T-cell (primary cell): ENCODE measurements at regions not wholly inside any gene's neighbourhood (a gene's known extent, or its start where the extent isn't known, plus 50 kb on each side); places are given as distances from the start of the nearest gene placed in this dataset.
"Not testable (repeated sequence)": the region's sequence is repeated elsewhere in the genome, so short reads cannot be mapped to it uniquely, and the experiment has no call there.

Experiments used
- ATAC-seq, 4 experiments: fragments of 200-7000 bp in 3 of 4; fragments of 150-1000 bp in 1 of 4; cut with Tn5 transposase; replicated peaks in 1 of 4; 1 replicate in 3 of 4; 2 replicates in 1 of 4; pipeline ENCODE4 v1.10.0; 2021; ENCODE audit warnings: moderate library complexity in 3 of 4, mild to moderate bottlenecking in 2 of 4, moderate number of reproducible peaks in 1 of 4
- CTCF ChIA-PET, 2 donors: fragments of 300-600 bp; sonication (Branson Sonifier 250); formaldehyde crosslinking; loops; one replicate each; lab custom pipeline; 2022; ENCODE audit warnings: antibody characterized with exemption in 2 of 2; lab: Charles Lee
- POLR2A ChIA-PET, 2 donors: fragments of 300-600 bp; sonication (Branson Sonifier 250); formaldehyde crosslinking; loops; one replicate each; lab custom pipeline; 2022; ENCODE audit warnings: antibody characterized with exemption in 2 of 2; lab: Charles Lee
- DNase-seq, 35 experiments: peaks; one replicate each; pipeline versions ENCODE4 v3.0.0 to v3.0.0-alpha.2; 2013 to 2023
- H3K27ac ChIP-seq: one replicate; pipeline ENCODE4 v1.5.1; 2013; ENCODE audit warnings: low read length
- H3K27me3 ChIP-seq, 2 experiments: replicated peaks in 1 of 2; 1 replicate in 1 of 2; 2 replicates in 1 of 2; pipeline versions ENCODE4 v1.6.1 to v1.7.0; 2013; ENCODE audit warnings: low read length in 1 of 2, mixed read lengths in 1 of 2; ENCODE audit not compliant: control insufficient read depth in 2 of 2, insufficient read depth in 2 of 2; ENCODE audit errors: extremely low read depth in 1 of 2
- H3K36me3 ChIP-seq, 2 donors: 1 replicate in 1 of 2; 2 replicates in 1 of 2; pipeline versions ENCODE4 v1.6.1 to v1.7.0; 2013; ENCODE audit warnings: low read length in 1 of 2; ENCODE audit not compliant: control insufficient read depth in 2 of 2, insufficient read depth in 1 of 2; ENCODE audit errors: extremely low read depth in 1 of 2
- H3K4me1 ChIP-seq, 2 experiments: 1 replicate in 1 of 2; 2 replicates in 1 of 2; pipeline versions ENCODE4 v1.6.1 to v1.7.0; 2013; ENCODE audit warnings: low read length in 2 of 2, mixed read lengths in 1 of 2; ENCODE audit not compliant: insufficient read depth in 2 of 2, control insufficient read depth in 1 of 2; ENCODE audit errors: extremely low read depth in 1 of 2
- H3K4me3 ChIP-seq, 2 donors: 1 replicate in 1 of 2; 2 replicates in 1 of 2; pipeline versions ENCODE4 v1.5.1 to v1.7.0; 2013; ENCODE audit warnings: mild to moderate bottlenecking in 2 of 2, low read length in 1 of 2, moderate library complexity in 1 of 2; ENCODE audit not compliant: control insufficient read depth in 1 of 2; ENCODE audit errors: extremely low read depth in 1 of 2
- H3K9me3 ChIP-seq: 2 replicates; pipeline ENCODE4 v1.7.0; 2013
- H3K27ac Mint-ChIP-seq, 2 donors: one replicate each; pipeline ENCODE4 v1.8.0; 2020 to 2021; ENCODE audit warnings: mild to moderate bottlenecking in 2 of 2, mixed read lengths in 2 of 2
- H3K27me3 Mint-ChIP-seq, 2 donors: one replicate each; pipeline ENCODE4 v1.8.0; 2021 to 2022; ENCODE audit warnings: mixed read lengths in 2 of 2
- H3K36me3 Mint-ChIP-seq: one replicate; pipeline ENCODE4 v1.8.0; 2021; ENCODE audit warnings: mixed read lengths
- H3K4me1 Mint-ChIP-seq, 3 donors: one replicate each; pipeline ENCODE4 v1.8.0; 2020 to 2022; ENCODE audit warnings: mixed read lengths in 3 of 3, mild to moderate bottlenecking in 1 of 3
- H3K4me3 Mint-ChIP-seq, 3 donors: one replicate each; pipeline ENCODE4 v1.8.0; 2020 to 2022; ENCODE audit warnings: mild to moderate bottlenecking in 3 of 3, mixed read lengths in 3 of 3, moderate library complexity in 3 of 3
- H3K9me3 Mint-ChIP-seq, 3 donors: one replicate each; pipeline ENCODE4 v1.8.0; 2020 to 2022; ENCODE audit warnings: mixed read lengths in 3 of 3
- WGBS: methylation state at CpG from one replicate; pipeline ENCODE4 v1.1.5; 2013; ENCODE audit warnings: missing lambda C conversion rate; ENCODE audit not compliant: insufficient coverage; 5-methylcytosine and 5-hydroxymethylcytosine counted together

DNA sequence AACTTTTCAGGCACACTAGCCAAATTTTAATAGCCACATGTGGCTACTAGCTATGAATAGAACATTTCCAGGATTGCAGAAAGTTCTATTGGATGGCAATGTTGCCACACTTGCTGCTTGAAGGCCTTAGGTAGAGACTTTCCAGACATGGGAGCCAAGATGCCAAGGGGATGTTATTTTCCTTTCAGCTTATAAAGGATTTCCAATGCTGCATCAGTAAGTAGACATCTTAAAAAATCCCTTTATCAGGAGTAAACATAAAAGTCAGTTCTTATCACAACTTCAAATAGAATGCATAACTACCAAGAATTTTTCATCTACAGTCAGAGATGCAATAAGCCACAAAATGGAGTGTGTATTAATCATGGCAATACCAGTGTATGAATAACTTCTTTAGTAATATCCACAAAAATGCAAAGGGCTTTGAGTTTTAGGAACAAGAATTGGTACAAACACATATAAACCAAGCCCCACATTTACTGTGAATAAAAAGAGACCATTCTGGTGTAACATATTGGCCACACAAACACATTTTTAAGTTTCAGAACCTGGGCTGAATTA lies 457.1 kb upstream of the ADAMTS9 start:
- no peaks in the 10 kb centered on the region for H3K4me1 ChIP-seq
- POLR2A ChIA-PET = no interaction called here
- Mint-ChIP-seq H3K27ac (no peak overlapping the region), H3K9me3 (peaks cover 0 to 7% (median 0%) of the 10 kb centered on the region in 3 donors), H3K27me3 (no peaks in the 10 kb centered on the region), H3K4me3 (no peak overlapping the region), H3K4me1 (no peaks in the 10 kb centered on the region), H3K36me3 (no peaks in the 10 kb centered on the region)
- no peaks in the 10 kb centered on the region for H3K36me3 ChIP-seq
- DNase-seq = no peak
- no peaks in the 10 kb centered on the region for H3K27me3 ChIP-seq
- H3K9me3 ChIP-seq = no peaks in the 10 kb centered on the region
- CTCF ChIA-PET = no interaction called here
- H3K4me3 ChIP-seq = no peak overlapping the region
- no peak overlapping the region for H3K27ac ChIP-seq
- ATAC-seq = no peak

DNA sequence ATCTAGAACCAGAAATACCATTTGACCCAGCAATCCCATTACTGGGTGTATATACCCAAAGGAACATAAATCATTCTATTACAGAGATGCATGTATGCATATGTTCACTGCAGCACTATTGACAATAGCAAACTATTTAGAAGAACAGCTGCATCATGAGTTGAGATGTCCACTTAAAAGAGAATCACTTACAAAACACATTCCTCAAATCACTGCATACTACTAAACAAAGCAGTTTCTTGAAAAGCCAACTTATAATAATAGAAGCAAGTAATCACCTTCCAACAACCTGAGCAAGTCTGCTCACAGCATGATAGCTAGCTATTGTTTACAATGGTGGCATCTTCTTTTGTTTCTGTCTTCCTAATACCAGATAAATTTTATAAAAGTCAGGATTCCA lies 454.7 kb upstream of the ADAMTS9 start:
- POLR2A ChIA-PET = no interaction called here
- Histone ChIP-seq H3K4me3 (no peak overlapping the region), H3K27me3 (no peaks in the 10 kb centered on the region), H3K27ac (no peak overlapping the region), H3K4me1 (no peaks in the 10 kb centered on the region), H3K36me3 (no peaks in the 10 kb centered on the region), H3K9me3 (no peaks in the 10 kb centered on the region)
- DNase-seq (no peak), ATAC-seq (no peak)
- no peaks in the 10 kb centered on the region for H3K4me1 Mint-ChIP-seq
- H3K36me3 Mint-ChIP-seq = no peaks in the 10 kb centered on the region
- H3K27ac Mint-ChIP-seq = no peak overlapping the region
- no peak overlapping the region for H3K4me3 Mint-ChIP-seq
- H3K9me3 Mint-ChIP-seq = peaks cover 0 to 11% (median 8%) of the 10 kb centered on the region in 3 donors
- CTCF ChIA-PET = no interaction called here
- no peaks in the 10 kb centered on the region for H3K27me3 Mint-ChIP-seq

DNA sequence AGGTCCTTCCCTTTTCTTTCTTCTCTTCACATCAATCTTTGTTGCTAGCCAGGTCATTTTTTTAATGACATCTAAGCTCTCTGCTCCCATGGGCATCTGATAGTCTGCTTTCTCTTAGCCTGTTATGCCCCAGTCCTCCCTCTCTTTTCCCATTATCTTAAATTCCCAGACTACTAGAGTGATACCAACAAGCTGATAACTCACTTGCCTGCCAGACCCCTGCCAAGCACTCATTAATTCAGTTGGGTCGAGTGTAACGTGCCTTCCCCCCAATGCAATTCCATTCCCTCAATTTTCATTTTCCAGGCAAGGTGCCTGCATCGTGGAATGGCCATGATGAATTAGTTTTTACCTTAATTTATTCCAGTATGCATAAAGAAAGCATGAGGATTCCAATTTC lies 450.8 kb upstream of the ADAMTS9 start:
- Mint-ChIP-seq H3K36me3 (no peaks in the 10 kb centered on the region), H3K4me1 (no peaks in the 10 kb centered on the region), H3K27ac (no peak overlapping the region), H3K9me3 (peaks cover 7 to 25% (median 13%) of the 10 kb centered on the region in 3 donors), H3K4me3 (no peak overlapping the region), H3K27me3 (no peaks in the 10 kb centered on the region)
- Histone ChIP-seq H3K4me1 (no peaks in the 10 kb centered on the region), H3K27ac (no peak overlapping the region), H3K27me3 (no peaks in the 10 kb centered on the region), H3K4me3 (no peak overlapping the region), H3K36me3 (no peaks in the 10 kb centered on the region), H3K9me3 (no peaks in the 10 kb centered on the region)
- no peak for ATAC-seq
- WGBS = no CpG with 5 or more reads among the region's 3 CpGs
- POLR2A ChIA-PET = no interaction called here
- CTCF ChIA-PET = no interaction called here
- no peak for DNase-seq

DNA sequence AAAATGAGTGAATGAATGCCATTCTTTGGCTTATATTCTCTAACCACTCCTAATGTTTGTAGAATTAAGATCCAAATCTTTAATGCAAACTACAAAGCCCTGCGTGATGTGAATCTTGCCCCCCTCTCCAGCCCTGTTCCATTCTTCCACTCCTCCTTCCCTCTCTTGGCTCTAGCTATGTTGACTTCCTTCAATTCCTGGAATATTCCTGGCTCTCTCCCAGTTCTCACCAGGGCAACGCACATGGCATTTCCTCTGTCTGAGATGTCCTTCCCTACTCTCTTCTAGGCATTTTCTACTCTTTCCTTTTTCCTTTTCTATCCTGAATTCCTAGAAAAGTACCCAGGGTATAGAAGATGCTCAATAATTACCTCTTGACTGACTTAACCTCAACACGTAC lies 446.0 kb upstream of the ADAMTS9 start:
- H3K4me3 ChIP-seq, DNase-seq, H3K36me3 ChIP-seq, H3K4me3 Mint-ChIP-seq, H3K27me3 Mint-ChIP-seq, ATAC-seq, H3K36me3 Mint-ChIP-seq, H3K4me1 Mint-ChIP-seq, H3K27ac ChIP-seq, H3K27ac Mint-ChIP-seq, POLR2A ChIA-PET, H3K27me3 ChIP-seq, CTCF ChIA-PET, H3K4me1 ChIP-seq, H3K9me3 ChIP-seq: not testable (repeated sequence)
- H3K9me3 Mint-ChIP-seq = peaks cover 14 to 27% (median 25%) of the 10 kb centered on the region in 3 donors
- WGBS = 67% methylated on average over 1 of the region's 3 CpGs

DNA sequence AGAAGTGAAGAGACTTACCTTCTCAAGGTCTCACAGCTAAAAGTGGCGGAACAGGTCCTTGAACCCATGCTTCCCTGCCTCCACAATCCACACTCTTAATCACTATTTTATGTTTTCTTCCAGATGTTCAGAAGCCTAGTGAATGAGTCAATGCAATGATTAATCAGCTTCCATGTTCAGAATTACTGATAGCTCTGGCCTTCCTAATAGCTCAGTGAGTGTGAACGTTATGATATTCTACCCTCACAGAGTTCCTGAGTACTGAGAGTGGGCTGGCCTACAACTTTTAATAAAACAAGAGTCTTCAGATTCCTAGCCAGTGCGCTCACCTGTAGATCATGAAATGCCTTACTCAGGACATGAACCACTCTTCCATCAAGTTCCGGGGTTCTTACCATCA lies 443.0 kb upstream of the ADAMTS9 start:
- H3K27me3 ChIP-seq = no peaks in the 10 kb centered on the region
- no peaks in the 10 kb centered on the region for H3K4me1 ChIP-seq
- Mint-ChIP-seq H3K27me3 (no peaks in the 10 kb centered on the region), H3K9me3 (peaks cover 14 to 22% (median 19%) of the 10 kb centered on the region in 3 donors), H3K27ac (no peak overlapping the region), H3K4me1 (no peaks in the 10 kb centered on the region), H3K4me3 (no peak overlapping the region), H3K36me3 (no peaks in the 10 kb centered on the region)
- POLR2A ChIA-PET = no interaction called here
- CTCF ChIA-PET = no interaction called here
- ATAC-seq (no peak), DNase-seq (no peak)
- H3K9me3 ChIP-seq = no peaks in the 10 kb centered on the region
- H3K36me3 ChIP-seq = no peaks in the 10 kb centered on the region
- no peak overlapping the region for H3K4me3 ChIP-seq
- H3K27ac ChIP-seq = no peak overlapping the region
- 93% methylated on average over 2 of the region's 4 CpGs for WGBS

DNA sequence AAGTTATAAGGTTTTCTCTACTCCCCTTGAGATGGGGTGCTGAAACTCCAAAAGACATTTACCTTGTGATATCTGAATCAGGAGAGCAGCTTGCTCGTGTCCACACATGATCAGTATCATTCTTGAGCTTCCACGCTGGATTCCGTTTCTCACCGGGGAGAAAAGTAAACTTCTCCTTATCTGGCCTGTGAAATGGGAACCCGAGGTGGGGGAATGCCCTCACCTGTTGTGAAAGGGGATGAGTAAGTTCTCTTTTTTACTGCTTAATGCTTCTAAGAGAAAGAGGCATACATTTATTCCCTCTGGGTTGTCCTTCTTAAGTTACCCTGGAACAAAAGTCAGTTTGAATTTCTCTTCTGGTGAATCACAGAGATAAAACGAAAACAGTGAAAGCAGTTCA lies 440.5 kb upstream of the ADAMTS9 start:
- no peak for DNase-seq
- CTCF ChIA-PET = no interaction called here
- no peaks in the 10 kb centered on the region for H3K27me3 Mint-ChIP-seq
- no peak for ATAC-seq
- Histone ChIP-seq H3K27ac (no peak overlapping the region), H3K4me1 (no peaks in the 10 kb centered on the region), H3K4me3 (no peak overlapping the region), H3K27me3 (no peaks in the 10 kb centered on the region), H3K36me3 (no peaks in the 10 kb centered on the region), H3K9me3 (no peaks in the 10 kb centered on the region)
- 73% methylated on average over 3 of the region's 6 CpGs for WGBS
- H3K36me3 Mint-ChIP-seq = no peaks in the 10 kb centered on the region
- no peak overlapping the region for H3K27ac Mint-ChIP-seq
- no peaks in the 10 kb centered on the region for H3K4me1 Mint-ChIP-seq
- peaks cover 3 to 18% (median 13%) of the 10 kb centered on the region in 3 donors for H3K9me3 Mint-ChIP-seq
- no peak overlapping the region for H3K4me3 Mint-ChIP-seq
- POLR2A ChIA-PET = no interaction called here
